ENCODE measurements at regions not wholly inside any gene's neighbourhood (a gene's known extent, or its start where the extent isn't known, plus 50 kb on each side); places are given as distances from the start of the nearest gene placed in this dataset.
"Not testable (repeated sequence)": the region's sequence is repeated elsewhere in the genome, so short reads cannot be mapped to it uniquely, and the experiment has no call there.

- in situ Hi-C loops (cut with MboI; ENCODE audit: low sequenced_read_pairs in 4 of 4) (no loop called here), intact Hi-C loops (cut with DNase I; ENCODE audit: low total_unique reads) (no loop called here)
- H3K36me3 ChIP-seq = no peaks in the 10 kb centered on the region
- TF ChIP-seq POLR2A (IDR thresholded peaks at IDR 0.05) (no peak), CTCF (IDR thresholded peaks at IDR 0.05 in 4 of 5, conservative IDR thresholded peaks at IDR 0.05 in 1 of 5) (no peak)
- no peaks in the 10 kb centered on the region for H3K4me1 ChIP-seq
- no peaks in the 10 kb centered on the region for H3K27me3 ChIP-seq
- H3K9me3 ChIP-seq = no peaks in the 10 kb centered on the region
- no peak overlapping the region for H3K27ac ChIP-seq
- H3K4me3 ChIP-seq = no peak overlapping the region
- no peak for DNase-seq
- ATAC-seq = no peak
Observed at GRCh38 chr12:25887367-25887766, 71.1 kb upstream of the RASSF8 start.

GRCh38 chr12:25889185-25889584 lies 69.3 kb upstream of the RASSF8 start:
- Histone ChIP-seq H3K9me3 (no peaks in the 10 kb centered on the region), H3K27me3 (no peaks in the 10 kb centered on the region), H3K4me3 (no peak overlapping the region), H3K4me1 (no peaks in the 10 kb centered on the region), H3K27ac (no peak overlapping the region), H3K36me3 (no peaks in the 10 kb centered on the region)
- no peak for ATAC-seq
- TF ChIP-seq CTCF (IDR thresholded peaks at IDR 0.05 in 4 of 5, conservative IDR thresholded peaks at IDR 0.05 in 1 of 5) (no peak), POLR2A (IDR thresholded peaks at IDR 0.05) (no peak)
- intact Hi-C loops (cut with DNase I; ENCODE audit: low total_unique reads) = no loop called here
- in situ Hi-C loops (cut with MboI; ENCODE audit: low sequenced_read_pairs in 4 of 4) = no loop called here
- no peak for DNase-seq

DNA sequence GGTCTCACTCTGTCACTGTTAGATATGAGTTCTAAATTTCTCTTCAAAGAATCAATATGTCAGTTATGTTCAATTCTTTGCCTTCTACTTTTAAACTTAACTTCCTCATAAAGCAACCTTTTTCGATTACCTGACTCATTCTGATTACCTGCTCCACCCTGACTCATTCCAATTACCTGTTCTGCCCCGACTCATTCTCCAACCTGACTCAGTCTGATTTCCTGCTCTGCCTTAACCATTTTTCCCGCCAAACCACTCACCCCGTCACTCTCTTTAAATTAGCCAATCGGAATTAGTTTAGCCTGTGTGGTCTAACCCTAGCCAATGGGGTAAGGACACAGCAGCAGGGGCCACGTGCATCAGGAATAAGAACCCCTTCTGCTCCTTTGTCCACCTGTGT lies 67.4 kb upstream of the RASSF8 start:
- H3K27me3 ChIP-seq; H3K4me3 ChIP-seq; DNase-seq; H3K36me3 ChIP-seq; H3K9me3 ChIP-seq; ATAC-seq; H3K4me1 ChIP-seq; in situ Hi-C loops (cut with MboI; ENCODE audit: low sequenced_read_pairs in 4 of 4); intact Hi-C loops (cut with DNase I; ENCODE audit: low total_unique reads); H3K27ac ChIP-seq: not testable (repeated sequence)

GRCh38 chr12:25894759-25895158 lies 63.7 kb upstream of the RASSF8 start:
- Histone ChIP-seq H3K27me3 (no peaks in the 10 kb centered on the region), H3K4me1 (no peaks in the 10 kb centered on the region), H3K36me3 (no peaks in the 10 kb centered on the region), H3K4me3 (no peak overlapping the region), H3K9me3 (no peaks in the 10 kb centered on the region), H3K27ac (no peak overlapping the region)
- in situ Hi-C loops (cut with MboI; ENCODE audit: low sequenced_read_pairs in 4 of 4) = no loop called here
- no peak for ATAC-seq
- TF ChIP-seq POLR2A (IDR thresholded peaks at IDR 0.05) (no peak), CTCF (IDR thresholded peaks at IDR 0.05 in 4 of 5, conservative IDR thresholded peaks at IDR 0.05 in 1 of 5) (no peak)
- intact Hi-C loops (cut with DNase I; ENCODE audit: low total_unique reads) = no loop called here
- DNase-seq = no peak

- ATAC-seq (no peak), DNase-seq (no peak)
- H3K4me3 ChIP-seq = no peak overlapping the region
- TF ChIP-seq CTCF (IDR thresholded peaks at IDR 0.05 in 4 of 5, conservative IDR thresholded peaks at IDR 0.05 in 1 of 5) (no peak), POLR2A (IDR thresholded peaks at IDR 0.05) (no peak)
- in situ Hi-C loops (cut with MboI; ENCODE audit: low sequenced_read_pairs in 4 of 4) = no loop called here
- H3K4me1 ChIP-seq = no peaks in the 10 kb centered on the region
- intact Hi-C loops (cut with DNase I; ENCODE audit: low total_unique reads) = no loop called here
- no peaks in the 10 kb centered on the region for H3K27me3 ChIP-seq
- H3K36me3 ChIP-seq = no peaks in the 10 kb centered on the region
- H3K9me3 ChIP-seq = no peaks in the 10 kb centered on the region
- H3K27ac ChIP-seq = no peak overlapping the region
Observed at GRCh38 chr12:25896981-25897380, 61.5 kb upstream of the RASSF8 start.

Measured in gastrocnemius medialis (tissue), 4 donors.